ENCODE measurements at regions not wholly inside any gene's neighbourhood (a gene's known extent, or its start where the extent isn't known, plus 50 kb on each side); places are given as distances from the start of the nearest gene placed in this dataset.

DNA sequence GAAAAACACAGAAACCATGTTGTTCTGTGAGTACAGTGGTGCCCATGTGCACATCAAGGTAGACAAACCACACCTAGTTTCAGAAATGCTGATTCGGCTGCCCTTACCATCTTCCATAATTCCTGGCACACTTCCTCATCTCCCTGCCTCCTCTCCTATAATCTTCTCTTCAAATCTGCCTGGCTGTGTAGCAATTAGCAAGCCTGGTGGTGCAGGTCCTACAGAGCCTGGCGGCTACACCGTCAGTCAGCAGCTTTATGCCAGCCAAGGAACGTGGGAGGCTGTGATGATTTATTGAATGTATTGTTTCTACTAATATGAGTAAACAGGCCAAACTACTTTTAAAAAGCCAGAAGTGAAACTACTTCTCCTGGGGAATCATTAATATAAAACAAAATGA is 106.8 kb downstream of the SEMA6D start:
- DNase-seq, result peak in 1 of 2 donors; percentile 3
- Histone ChIP-seq H4K91ac (ENCODE audit: low read depth, low read length) (no peak overlapping the region), H3K9ac (ENCODE audit: low read length) (no peak overlapping the region), H3K4me3 (ENCODE audit: low read depth, low read length) (no peak overlapping the region), H3K4ac (ENCODE audit: low read depth, low read length) (no peak overlapping the region), H3K27ac (ENCODE audit: low read depth, low read length) (no peak overlapping the region), H2AK5ac (ENCODE audit: low read length) (no peak overlapping the region), H3K79me1 (ENCODE audit: low read length) (no peaks in the 10 kb centered on the region), H3K4me2 (ENCODE audit: low read length) (no peak overlapping the region), H3K9me3 (ENCODE audit: insufficient read depth, low read depth, low read length) (no peaks in the 10 kb centered on the region), H2BK5ac (ENCODE audit: low read depth, low read length, poor library complexity) (no peak overlapping the region), H3K27me3 (ENCODE audit: insufficient read depth, low read length) (no peaks in the 10 kb centered on the region), H4K8ac (ENCODE audit: low read depth, low read length) (no peak overlapping the region), H3K36me3 (ENCODE audit: control insufficient read depth in 1 of 2, insufficient read depth in 2 of 2, low read length in 2 of 2) (no peaks in the 10 kb centered on the region), H2BK120ac (ENCODE audit: insufficient read depth, low read length, poor library complexity) (no peak overlapping the region), H3K4me1 (ENCODE audit: control insufficient read depth in 1 of 2, insufficient read depth in 2 of 2, low read length in 2 of 2) (no peaks in the 10 kb centered on the region), H3K14ac (ENCODE audit: low read length) (no peak overlapping the region), H4K12ac (ENCODE audit: low read depth, low read length) (no peak overlapping the region), H3K79me2 (ENCODE audit: control insufficient read depth, insufficient read depth, low read length, poor library complexity) (no peaks in the 10 kb centered on the region), H2BK12ac (ENCODE audit: low read length) (no peak overlapping the region), H2AFZ (ENCODE audit: insufficient read depth, low read length, poor library complexity) (no peak overlapping the region), H3K23ac (ENCODE audit: low read length) (no peak overlapping the region), H3K18ac (ENCODE audit: low read length) (no peak overlapping the region)
- WGBS (ENCODE audit: extremely low coverage, insufficient coverage, insufficient read length), result no CpG with 5 or more reads among the region's 4 CpGs

GRCh38 chr15:47829667-47830066 is 112.4 kb downstream of the SEMA6D start:
- H3K36me3 ChIP-seq (ENCODE audit: control insufficient read depth in 1 of 2, insufficient read depth in 2 of 2, low read length in 2 of 2), result no peaks in the 10 kb centered on the region
- no peak overlapping the region for H2BK5ac ChIP-seq (ENCODE audit: low read depth, low read length, poor library complexity)
- H2AFZ ChIP-seq (ENCODE audit: insufficient read depth, low read length, poor library complexity), result no peak overlapping the region
- no peak overlapping the region for H3K4me3 ChIP-seq (ENCODE audit: low read depth, low read length)
- H3K4ac ChIP-seq (ENCODE audit: low read depth, low read length), result no peak overlapping the region
- H3K4me2 ChIP-seq (ENCODE audit: low read length), result no peak overlapping the region
- no peak overlapping the region for H4K8ac ChIP-seq (ENCODE audit: low read depth, low read length)
- no peak overlapping the region for H2BK120ac ChIP-seq (ENCODE audit: insufficient read depth, low read length, poor library complexity)
- no peaks in the 10 kb centered on the region for H3K79me1 ChIP-seq (ENCODE audit: low read length)
- H2BK12ac ChIP-seq (ENCODE audit: low read length), result no peak overlapping the region
- no peaks in the 10 kb centered on the region for H3K4me1 ChIP-seq (ENCODE audit: control insufficient read depth in 1 of 2, insufficient read depth in 2 of 2, low read length in 2 of 2)
- H3K27ac ChIP-seq (ENCODE audit: low read depth, low read length), result no peak overlapping the region
- H3K79me2 ChIP-seq (ENCODE audit: control insufficient read depth, insufficient read depth, low read length, poor library complexity), result no peaks in the 10 kb centered on the region
- no CpG with 5 or more reads among the region's 1 CpG for WGBS (ENCODE audit: extremely low coverage, insufficient coverage, insufficient read length)
- no peak overlapping the region for H2AK5ac ChIP-seq (ENCODE audit: low read length)
- H3K18ac ChIP-seq (ENCODE audit: low read length), result no peak overlapping the region
- no peak overlapping the region for H3K23ac ChIP-seq (ENCODE audit: low read length)
- H4K12ac ChIP-seq (ENCODE audit: low read depth, low read length), result no peak overlapping the region
- H3K27me3 ChIP-seq (ENCODE audit: insufficient read depth, low read length), result no peaks in the 10 kb centered on the region
- no peak overlapping the region for H3K14ac ChIP-seq (ENCODE audit: low read length)
- H3K9me3 ChIP-seq (ENCODE audit: insufficient read depth, low read depth, low read length), result no peaks in the 10 kb centered on the region
- no peak overlapping the region for H4K91ac ChIP-seq (ENCODE audit: low read depth, low read length)
- DNase-seq, result no peak
- no peak overlapping the region for H3K9ac ChIP-seq (ENCODE audit: low read length)

- Histone ChIP-seq H2BK120ac (ENCODE audit: insufficient read depth, low read length, poor library complexity) (no peak overlapping the region), H2AFZ (ENCODE audit: insufficient read depth, low read length, poor library complexity) (no peak overlapping the region), H4K12ac (ENCODE audit: low read depth, low read length) (no peak overlapping the region), H3K4me1 (ENCODE audit: control insufficient read depth in 1 of 2, insufficient read depth in 2 of 2, low read length in 2 of 2) (no peaks in the 10 kb centered on the region), H3K79me1 (ENCODE audit: low read length) (no peaks in the 10 kb centered on the region), H3K9ac (ENCODE audit: low read length) (no peak overlapping the region), H3K36me3 (ENCODE audit: control insufficient read depth in 1 of 2, insufficient read depth in 2 of 2, low read length in 2 of 2) (no peaks in the 10 kb centered on the region), H3K79me2 (ENCODE audit: control insufficient read depth, insufficient read depth, low read length, poor library complexity) (no peaks in the 10 kb centered on the region), H3K27ac (ENCODE audit: low read depth, low read length) (no peak overlapping the region), H2AK5ac (ENCODE audit: low read length) (no peak overlapping the region), H3K27me3 (ENCODE audit: insufficient read depth, low read length) (no peaks in the 10 kb centered on the region), H2BK12ac (ENCODE audit: low read length) (no peak overlapping the region), H3K23ac (ENCODE audit: low read length) (no peak overlapping the region), H4K91ac (ENCODE audit: low read depth, low read length) (no peak overlapping the region), H4K8ac (ENCODE audit: low read depth, low read length) (no peak overlapping the region), H3K14ac (ENCODE audit: low read length) (no peak overlapping the region), H2BK5ac (ENCODE audit: low read depth, low read length, poor library complexity) (no peak overlapping the region), H3K4ac (ENCODE audit: low read depth, low read length) (no peak overlapping the region), H3K4me2 (ENCODE audit: low read length) (no peak overlapping the region), H3K18ac (ENCODE audit: low read length) (no peak overlapping the region), H3K4me3 (ENCODE audit: low read depth, low read length) (no peak overlapping the region), H3K9me3 (ENCODE audit: insufficient read depth, low read depth, low read length) (no peaks in the 10 kb centered on the region)
- peak in 1 of 2 donors; percentile 27 for DNase-seq
- WGBS (ENCODE audit: extremely low coverage, insufficient coverage, insufficient read length), result no CpG with 5 or more reads among the region's 1 CpG
Measured at GRCh38 chr15:47834093-47834492, 116.8 kb downstream of the SEMA6D start.

DNA sequence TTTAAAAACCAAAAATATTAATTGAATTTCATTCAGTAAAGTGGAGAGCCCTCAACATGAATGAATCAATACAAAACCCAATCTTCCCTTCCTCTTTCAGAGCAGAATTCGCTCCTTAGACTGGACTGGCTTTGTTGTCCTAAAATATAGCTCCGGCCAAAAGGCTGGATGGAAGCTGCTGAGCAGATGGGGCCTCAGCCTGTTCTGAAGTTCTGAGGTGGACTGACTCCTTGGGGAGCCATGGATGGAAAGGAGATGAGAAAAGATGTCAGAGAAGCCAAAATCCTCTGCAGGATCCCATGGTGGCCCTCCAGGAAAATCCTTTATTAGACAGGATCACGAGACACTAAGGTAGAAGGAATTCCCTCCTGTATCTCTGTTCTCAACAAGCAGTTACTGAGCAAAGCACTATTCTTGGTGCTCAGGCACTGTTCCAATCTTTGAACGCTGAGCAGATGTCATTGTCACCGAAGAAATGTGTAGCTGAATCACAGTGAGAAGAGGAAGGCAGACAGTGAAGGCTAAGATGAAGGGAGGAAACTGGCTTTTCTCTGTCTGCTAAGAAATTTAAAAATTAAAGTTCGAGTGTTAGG is 122.0 kb downstream of the SEMA6D start:
- no peaks in the 10 kb centered on the region for H3K27me3 ChIP-seq (ENCODE audit: insufficient read depth, low read length)
- H3K27ac ChIP-seq (ENCODE audit: low read depth, low read length), result no peak overlapping the region
- H3K18ac ChIP-seq (ENCODE audit: low read length), result no peak overlapping the region
- no peak overlapping the region for H3K14ac ChIP-seq (ENCODE audit: low read length)
- H3K9ac ChIP-seq (ENCODE audit: low read length), result no peak overlapping the region
- H3K4ac ChIP-seq (ENCODE audit: low read depth, low read length), result no peak overlapping the region
- WGBS (ENCODE audit: extremely low coverage, insufficient coverage, insufficient read length), result no CpG with 5 or more reads among the region's 6 CpGs
- H3K4me3 ChIP-seq (ENCODE audit: low read depth, low read length), result no peak overlapping the region
- no peak overlapping the region for H4K8ac ChIP-seq (ENCODE audit: low read depth, low read length)
- no peaks in the 10 kb centered on the region for H3K36me3 ChIP-seq (ENCODE audit: control insufficient read depth in 1 of 2, insufficient read depth in 2 of 2, low read length in 2 of 2)
- no peaks in the 10 kb centered on the region for H3K4me1 ChIP-seq (ENCODE audit: control insufficient read depth in 1 of 2, insufficient read depth in 2 of 2, low read length in 2 of 2)
- no peak overlapping the region for H2BK5ac ChIP-seq (ENCODE audit: low read depth, low read length, poor library complexity)
- no peak overlapping the region for H4K12ac ChIP-seq (ENCODE audit: low read depth, low read length)
- H2AFZ ChIP-seq (ENCODE audit: insufficient read depth, low read length, poor library complexity), result no peak overlapping the region
- no peak overlapping the region for H3K4me2 ChIP-seq (ENCODE audit: low read length)
- no peaks in the 10 kb centered on the region for H3K79me2 ChIP-seq (ENCODE audit: control insufficient read depth, insufficient read depth, low read length, poor library complexity)
- H3K79me1 ChIP-seq (ENCODE audit: low read length), result no peaks in the 10 kb centered on the region
- no peak overlapping the region for H3K23ac ChIP-seq (ENCODE audit: low read length)
- no peak for DNase-seq
- no peaks in the 10 kb centered on the region for H3K9me3 ChIP-seq (ENCODE audit: insufficient read depth, low read depth, low read length)
- no peak overlapping the region for H2BK12ac ChIP-seq (ENCODE audit: low read length)
- H4K91ac ChIP-seq (ENCODE audit: low read depth, low read length), result no peak overlapping the region
- no peak overlapping the region for H2BK120ac ChIP-seq (ENCODE audit: insufficient read depth, low read length, poor library complexity)
- no peak overlapping the region for H2AK5ac ChIP-seq (ENCODE audit: low read length)

Data from trophoblast cell (in vitro differentiated cells and primary cell).